ENCODE measurements at regions not wholly inside any gene's neighbourhood (a gene's known extent, or its start where the extent isn't known, plus 50 kb on each side); places are given as distances from the start of the nearest gene placed in this dataset.

DNA sequence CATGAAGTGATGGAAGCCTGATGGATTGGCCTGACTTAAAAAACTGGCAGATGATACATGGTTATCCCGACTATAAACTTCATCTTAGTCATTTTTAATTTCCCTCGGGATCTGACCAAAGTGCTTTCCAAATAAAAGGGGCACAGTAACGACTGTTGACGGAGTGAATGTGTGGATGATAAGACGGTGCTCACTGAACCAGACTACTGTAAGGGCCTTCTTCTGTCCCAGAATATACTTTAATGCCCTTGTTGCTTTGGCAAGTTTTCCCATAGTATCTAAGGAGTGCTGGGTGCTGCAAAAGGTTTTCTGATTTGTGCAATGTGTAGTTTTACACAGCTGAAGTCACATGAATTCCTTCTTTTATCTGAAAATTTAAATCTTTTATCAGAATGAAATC, 373.5 kb downstream of the DSEL start:
- TF ChIP-seq, protein P1, sequence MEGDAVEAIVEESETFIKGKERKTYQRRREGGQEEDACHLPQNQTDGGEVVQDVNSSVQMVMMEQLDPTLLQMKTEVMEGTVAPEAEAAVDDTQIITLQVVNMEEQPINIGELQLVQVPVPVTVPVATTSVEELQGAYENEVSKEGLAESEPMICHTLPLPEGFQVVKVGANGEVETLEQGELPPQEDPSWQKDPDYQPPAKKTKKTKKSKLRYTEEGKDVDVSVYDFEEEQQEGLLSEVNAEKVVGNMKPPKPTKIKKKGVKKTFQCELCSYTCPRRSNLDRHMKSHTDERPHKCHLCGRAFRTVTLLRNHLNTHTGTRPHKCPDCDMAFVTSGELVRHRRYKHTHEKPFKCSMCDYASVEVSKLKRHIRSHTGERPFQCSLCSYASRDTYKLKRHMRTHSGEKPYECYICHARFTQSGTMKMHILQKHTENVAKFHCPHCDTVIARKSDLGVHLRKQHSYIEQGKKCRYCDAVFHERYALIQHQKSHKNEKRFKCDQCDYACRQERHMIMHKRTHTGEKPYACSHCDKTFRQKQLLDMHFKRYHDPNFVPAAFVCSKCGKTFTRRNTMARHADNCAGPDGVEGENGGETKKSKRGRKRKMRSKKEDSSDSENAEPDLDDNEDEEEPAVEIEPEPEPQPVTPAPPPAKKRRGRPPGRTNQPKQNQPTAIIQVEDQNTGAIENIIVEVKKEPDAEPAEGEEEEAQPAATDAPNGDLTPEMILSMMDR (IDR thresholded peaks at IDR 0.05; ENCODE audit: insufficient read depth, low read length): no peak
- no peak for TF ChIP-seq POLR2AphosphoS5 (IDR thresholded peaks at IDR 0.05; ENCODE audit: low read depth)
